ENCODE measurements at regions not wholly inside any gene's neighbourhood (a gene's known extent, or its start where the extent isn't known, plus 50 kb on each side); places are given as distances from the start of the nearest gene placed in this dataset.

- no peak overlapping the region for H3K27ac ChIP-seq
- H3K4me3 ChIP-seq: no peak overlapping the region
- no peak overlapping the region for H3K9ac ChIP-seq (ENCODE audit: insufficient read length)
- no peaks in the 10 kb centered on the region for H3K9me3 ChIP-seq (ENCODE audit: low read depth, low read length)
- DNase-seq (ENCODE audit: low read depth, low spot score): no peak
- H3K36me3 ChIP-seq (ENCODE audit: insufficient read depth, low read length): no peaks in the 10 kb centered on the region
- TF ChIP-seq EZH2 (IDR thresholded peaks at IDR 0.05) (no peak), FOXP2 (optimal IDR thresholded peaks at IDR 0.05; ENCODE audit: control extremely low read depth, extremely low read length, insufficient read depth) (no peak), POLR2AphosphoS5 (IDR thresholded peaks at IDR 0.05; ENCODE audit: borderline replicate concordance, low read depth, low read length) (no peak)
These were observed 161.4 kb upstream of the ZNF462 start for GRCh38 chr9:106701611-106702010.

GRCh38 chr9:106704056-106704615, 158.8 kb upstream of the ZNF462 start:
- H3K9me3 ChIP-seq (ENCODE audit: low read depth, low read length): no peaks in the 10 kb centered on the region
- H3K27ac ChIP-seq: no peak overlapping the region
- no peak for DNase-seq (ENCODE audit: low read depth, low spot score)
- TF ChIP-seq POLR2AphosphoS5 (IDR thresholded peaks at IDR 0.05; ENCODE audit: borderline replicate concordance, low read depth, low read length) (no peak), FOXP2 (optimal IDR thresholded peaks at IDR 0.05; ENCODE audit: control extremely low read depth, extremely low read length, insufficient read depth) (no peak), EZH2 (IDR thresholded peaks at IDR 0.05) (no peak)
- no peak overlapping the region for H3K9ac ChIP-seq (ENCODE audit: insufficient read length)
- H3K36me3 ChIP-seq (ENCODE audit: insufficient read depth, low read length): no peaks in the 10 kb centered on the region
- H3K4me3 ChIP-seq: no peak overlapping the region

- DNase-seq (ENCODE audit: low read depth, low spot score): no peak
- Histone ChIP-seq H3K9me3 (ENCODE audit: low read depth, low read length) (no peaks in the 10 kb centered on the region), H3K4me3 (no peak overlapping the region), H3K27ac (no peak overlapping the region), H3K9ac (ENCODE audit: insufficient read length) (no peak overlapping the region), H3K36me3 (ENCODE audit: insufficient read depth, low read length) (no peaks in the 10 kb centered on the region)
- TF ChIP-seq EZH2 (IDR thresholded peaks at IDR 0.05) (no peak), POLR2AphosphoS5 (IDR thresholded peaks at IDR 0.05; ENCODE audit: borderline replicate concordance, low read depth, low read length) (no peak), FOXP2 (optimal IDR thresholded peaks at IDR 0.05; ENCODE audit: control extremely low read depth, extremely low read length, insufficient read depth) (no peak)
These were observed 155.7 kb upstream of the ZNF462 start for GRCh38 chr9:106707291-106707690.

- no peaks in the 10 kb centered on the region for H3K36me3 ChIP-seq (ENCODE audit: insufficient read depth, low read length)
- H3K9ac ChIP-seq (ENCODE audit: insufficient read length): no peak overlapping the region
- no peak overlapping the region for H3K27ac ChIP-seq
- DNase-seq (ENCODE audit: low read depth, low spot score): no peak
- no peaks in the 10 kb centered on the region for H3K9me3 ChIP-seq (ENCODE audit: low read depth, low read length)
- no peak overlapping the region for H3K4me3 ChIP-seq
- no peak for TF ChIP-seq POLR2AphosphoS5 (IDR thresholded peaks at IDR 0.05; ENCODE audit: borderline replicate concordance, low read depth, low read length)
- no peak for TF ChIP-seq EZH2 (IDR thresholded peaks at IDR 0.05)
- TF ChIP-seq FOXP2 (optimal IDR thresholded peaks at IDR 0.05; ENCODE audit: control extremely low read depth, extremely low read length, insufficient read depth): no peak
These were observed 155.1 kb upstream of the ZNF462 start for GRCh38 chr9:106707738-106708474.

- H3K36me3 ChIP-seq (ENCODE audit: insufficient read depth, low read length): no peaks in the 10 kb centered on the region
- H3K4me3 ChIP-seq: no peak overlapping the region
- DNase-seq (ENCODE audit: low read depth, low spot score): no peak
- TF ChIP-seq POLR2AphosphoS5 (IDR thresholded peaks at IDR 0.05; ENCODE audit: borderline replicate concordance, low read depth, low read length): no peak
- no peak for TF ChIP-seq EZH2 (IDR thresholded peaks at IDR 0.05)
- TF ChIP-seq FOXP2 (optimal IDR thresholded peaks at IDR 0.05; ENCODE audit: control extremely low read depth, extremely low read length, insufficient read depth): no peak
- H3K9ac ChIP-seq (ENCODE audit: insufficient read length): no peak overlapping the region
- H3K9me3 ChIP-seq (ENCODE audit: low read depth, low read length): no peaks in the 10 kb centered on the region
- H3K27ac ChIP-seq: no peak overlapping the region
These were observed 154.4 kb upstream of the ZNF462 start for GRCh38 chr9:106708475-106709146.

GRCh38 chr9:106712279-106712678, 150.7 kb upstream of the ZNF462 start:
- DNase-seq (ENCODE audit: low read depth, low spot score): no peak
- Histone ChIP-seq H3K36me3 (ENCODE audit: insufficient read depth, low read length) (no peaks in the 10 kb centered on the region), H3K4me3 (no peak overlapping the region), H3K9me3 (ENCODE audit: low read depth, low read length) (no peaks in the 10 kb centered on the region), H3K27ac (no peak overlapping the region), H3K9ac (ENCODE audit: insufficient read length) (no peak overlapping the region)
- TF ChIP-seq FOXP2 (optimal IDR thresholded peaks at IDR 0.05; ENCODE audit: control extremely low read depth, extremely low read length, insufficient read depth): no peak
- no peak for TF ChIP-seq EZH2 (IDR thresholded peaks at IDR 0.05)
- no peak for TF ChIP-seq POLR2AphosphoS5 (IDR thresholded peaks at IDR 0.05; ENCODE audit: borderline replicate concordance, low read depth, low read length)

- no peak overlapping the region for H3K9ac ChIP-seq (ENCODE audit: insufficient read length)
- DNase-seq (ENCODE audit: low read depth, low spot score): no peak
- no peak overlapping the region for H3K4me3 ChIP-seq
- H3K9me3 ChIP-seq (ENCODE audit: low read depth, low read length): no peaks in the 10 kb centered on the region
- TF ChIP-seq FOXP2 (optimal IDR thresholded peaks at IDR 0.05; ENCODE audit: control extremely low read depth, extremely low read length, insufficient read depth) (no peak), EZH2 (IDR thresholded peaks at IDR 0.05) (no peak), POLR2AphosphoS5 (IDR thresholded peaks at IDR 0.05; ENCODE audit: borderline replicate concordance, low read depth, low read length) (no peak)
- H3K27ac ChIP-seq: no peak overlapping the region
- no peaks in the 10 kb centered on the region for H3K36me3 ChIP-seq (ENCODE audit: insufficient read depth, low read length)
These were observed 149.8 kb upstream of the ZNF462 start for GRCh38 chr9:106713206-106713605.

GRCh38 chr9:106716820-106717219, 146.1 kb upstream of the ZNF462 start:
- no peak for DNase-seq (ENCODE audit: low read depth, low spot score)
- no peak overlapping the region for H3K27ac ChIP-seq
- no peaks in the 10 kb centered on the region for H3K36me3 ChIP-seq (ENCODE audit: insufficient read depth, low read length)
- no peak overlapping the region for H3K4me3 ChIP-seq
- no peaks in the 10 kb centered on the region for H3K9me3 ChIP-seq (ENCODE audit: low read depth, low read length)
- TF ChIP-seq FOXP2 (optimal IDR thresholded peaks at IDR 0.05; ENCODE audit: control extremely low read depth, extremely low read length, insufficient read depth): no peak
- TF ChIP-seq POLR2AphosphoS5 (IDR thresholded peaks at IDR 0.05; ENCODE audit: borderline replicate concordance, low read depth, low read length): no peak
- no peak for TF ChIP-seq EZH2 (IDR thresholded peaks at IDR 0.05)
- no peak overlapping the region for H3K9ac ChIP-seq (ENCODE audit: insufficient read length)

Data from SK-N-MC (cell line).